ENCODE measurements at regions not wholly inside any gene's neighbourhood (a gene's known extent, or its start where the extent isn't known, plus 50 kb on each side); places are given as distances from the start of the nearest gene placed in this dataset.

DNA sequence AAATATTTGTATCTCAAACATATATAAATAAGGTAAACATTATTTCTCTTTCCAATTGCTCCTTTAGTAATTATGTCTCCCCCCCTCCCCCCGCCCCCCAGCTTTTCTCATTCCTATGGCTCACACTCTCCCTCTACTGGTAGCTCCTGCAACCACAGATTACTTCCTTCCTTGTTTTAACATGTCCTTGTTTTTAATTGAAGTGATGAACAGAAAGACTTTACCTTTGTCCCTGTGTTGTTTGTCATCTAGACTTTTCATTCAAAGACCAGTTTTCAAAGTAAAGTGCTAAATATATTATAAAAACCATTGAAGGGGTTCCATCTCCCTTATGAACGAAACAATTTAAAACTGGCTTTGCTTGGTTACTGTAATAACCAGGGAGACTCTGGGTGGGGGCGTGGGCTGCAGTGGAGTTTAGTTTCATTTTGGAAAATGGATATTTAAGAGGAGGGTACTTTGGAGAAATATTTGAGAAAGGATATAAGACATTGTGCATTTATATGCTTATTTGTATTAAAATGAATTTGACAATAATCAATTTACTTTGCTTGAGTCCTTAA, 352.9 kb downstream of the RAPGEF2 start:
- peak; percentile 51 for DNase-seq (ENCODE audit: low read depth)
- H3K4me3 ChIP-seq (ENCODE audit: low read depth, low read length) = no peak overlapping the region
- TF ChIP-seq, protein P1, sequence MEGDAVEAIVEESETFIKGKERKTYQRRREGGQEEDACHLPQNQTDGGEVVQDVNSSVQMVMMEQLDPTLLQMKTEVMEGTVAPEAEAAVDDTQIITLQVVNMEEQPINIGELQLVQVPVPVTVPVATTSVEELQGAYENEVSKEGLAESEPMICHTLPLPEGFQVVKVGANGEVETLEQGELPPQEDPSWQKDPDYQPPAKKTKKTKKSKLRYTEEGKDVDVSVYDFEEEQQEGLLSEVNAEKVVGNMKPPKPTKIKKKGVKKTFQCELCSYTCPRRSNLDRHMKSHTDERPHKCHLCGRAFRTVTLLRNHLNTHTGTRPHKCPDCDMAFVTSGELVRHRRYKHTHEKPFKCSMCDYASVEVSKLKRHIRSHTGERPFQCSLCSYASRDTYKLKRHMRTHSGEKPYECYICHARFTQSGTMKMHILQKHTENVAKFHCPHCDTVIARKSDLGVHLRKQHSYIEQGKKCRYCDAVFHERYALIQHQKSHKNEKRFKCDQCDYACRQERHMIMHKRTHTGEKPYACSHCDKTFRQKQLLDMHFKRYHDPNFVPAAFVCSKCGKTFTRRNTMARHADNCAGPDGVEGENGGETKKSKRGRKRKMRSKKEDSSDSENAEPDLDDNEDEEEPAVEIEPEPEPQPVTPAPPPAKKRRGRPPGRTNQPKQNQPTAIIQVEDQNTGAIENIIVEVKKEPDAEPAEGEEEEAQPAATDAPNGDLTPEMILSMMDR (IDR thresholded peaks at IDR 0.05; ENCODE audit: insufficient read depth, low read length) = peak; percentile 82

DNA sequence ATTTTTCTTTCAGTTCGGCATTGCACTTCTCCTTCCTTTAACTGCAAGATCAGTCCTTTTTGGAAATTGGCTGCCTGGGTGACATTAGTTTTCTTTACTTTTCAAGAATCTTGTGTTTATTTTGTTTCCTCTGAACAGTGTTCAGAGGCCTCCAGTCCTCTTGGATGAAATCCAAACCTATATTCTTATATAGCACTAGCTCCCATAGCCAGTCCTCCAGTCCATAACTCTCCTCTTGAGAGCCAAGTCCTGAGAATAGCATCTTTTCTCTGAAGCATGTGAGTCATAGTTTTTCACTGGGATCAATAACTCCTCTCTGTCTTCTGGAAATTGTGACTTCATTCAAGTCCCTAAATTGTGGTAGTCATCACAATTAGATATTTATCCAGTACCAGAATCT, 357.5 kb downstream of the RAPGEF2 start:
- H3K4me3 ChIP-seq (ENCODE audit: low read depth, low read length) = no peak overlapping the region
- no peak for DNase-seq (ENCODE audit: low read depth)
- TF ChIP-seq, protein P1 (IDR thresholded peaks at IDR 0.05; ENCODE audit: insufficient read depth, low read length) = no peak

DNA sequence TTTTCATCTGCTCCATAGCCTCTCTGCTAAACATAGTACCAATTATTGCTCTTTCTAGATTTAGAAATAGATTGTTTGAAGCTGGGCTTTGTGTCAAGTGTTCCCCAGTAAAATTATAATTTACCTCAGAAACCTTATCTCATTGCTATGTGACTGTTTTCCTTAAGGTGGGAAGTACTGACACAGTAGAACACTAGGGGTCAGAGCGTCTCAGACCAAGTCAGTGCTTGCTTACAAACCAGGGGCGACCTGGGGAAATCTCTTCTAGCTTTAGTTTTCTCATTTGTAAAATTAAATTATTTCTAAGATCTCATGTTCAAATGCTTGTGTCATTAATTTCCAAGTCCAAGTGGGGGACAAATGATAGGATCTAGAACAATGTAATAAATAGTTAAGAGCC, 360.4 kb downstream of the RAPGEF2 start:
- H3K4me3 ChIP-seq (ENCODE audit: low read depth, low read length) = no peak overlapping the region
- no peak for DNase-seq (ENCODE audit: low read depth)
- TF ChIP-seq, protein P1 (IDR thresholded peaks at IDR 0.05; ENCODE audit: insufficient read depth, low read length) = no peak

DNA sequence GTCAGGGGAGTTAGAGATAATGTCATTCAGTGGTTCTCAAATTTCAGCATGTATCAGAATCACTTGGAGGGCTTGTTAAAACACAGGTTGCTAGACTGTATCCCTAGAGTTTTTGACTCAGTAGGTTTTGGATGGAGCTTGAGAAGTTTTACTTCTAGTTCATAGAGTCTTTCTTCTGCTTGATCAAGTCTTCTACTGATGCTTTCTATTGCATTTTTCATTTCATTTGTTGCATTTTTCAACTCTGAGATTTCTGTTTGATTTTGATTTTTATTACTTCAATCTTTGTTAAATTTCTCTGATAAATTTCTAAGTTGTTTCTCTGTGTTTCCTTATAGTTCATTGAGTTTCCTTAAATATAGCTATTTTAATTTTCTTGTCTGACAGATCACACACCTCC, 361.4 kb downstream of the RAPGEF2 start:
- no peak for DNase-seq (ENCODE audit: low read depth)
- TF ChIP-seq, protein P1 (IDR thresholded peaks at IDR 0.05; ENCODE audit: insufficient read depth, low read length) = no peak

DNA sequence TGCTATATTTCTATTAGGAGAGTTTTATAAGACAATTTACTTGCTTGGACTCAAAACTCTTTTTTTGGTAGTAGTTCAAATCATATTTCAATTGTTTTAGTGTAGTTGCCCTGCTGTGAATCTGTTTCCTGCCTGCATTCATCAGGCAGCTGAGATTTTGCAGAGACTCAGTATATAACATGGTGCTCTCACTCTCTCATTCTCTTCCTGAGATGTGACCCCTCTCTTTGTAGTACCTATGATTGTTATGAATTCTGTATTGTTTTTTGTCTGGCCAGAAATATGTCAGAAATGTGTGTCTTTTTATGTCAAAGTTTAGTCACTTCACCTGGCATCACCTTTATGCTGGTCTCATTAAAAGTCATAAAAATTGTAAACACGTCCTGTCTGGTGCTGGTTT, 374.0 kb downstream of the RAPGEF2 start:
- TF ChIP-seq, protein P1 (IDR thresholded peaks at IDR 0.05; ENCODE audit: insufficient read depth, low read length) = no peak
- no peak for DNase-seq (ENCODE audit: low read depth)

More for the DNA sequence above, 361.4 kb downstream of the RAPGEF2 start:
- no peak overlapping the region for H3K4me3 ChIP-seq (ENCODE audit: low read depth, low read length)

DNA sequence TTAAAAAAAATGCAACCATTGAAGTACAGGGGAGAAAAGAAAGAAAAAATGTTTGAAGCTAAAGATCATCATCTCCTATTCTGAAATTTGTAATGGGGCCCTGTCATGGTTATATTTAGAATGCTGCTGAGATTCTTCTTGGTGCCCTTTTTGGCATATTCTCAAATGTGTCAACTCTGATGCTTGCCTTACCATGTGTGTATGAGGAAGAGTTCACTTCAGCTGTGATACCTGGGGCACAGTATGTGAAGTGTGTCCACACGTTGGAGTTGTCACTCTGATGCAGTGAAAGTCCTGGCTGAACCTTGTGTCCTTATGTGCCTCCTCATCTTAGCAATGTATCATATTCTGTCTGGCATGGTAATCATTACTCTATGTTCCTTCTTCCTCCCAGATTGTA, 377.9 kb downstream of the RAPGEF2 start:
- no peak for DNase-seq (ENCODE audit: low read depth)
- TF ChIP-seq, protein P1 (IDR thresholded peaks at IDR 0.05; ENCODE audit: insufficient read depth, low read length) = no peak
- no peak overlapping the region for H3K4me3 ChIP-seq (ENCODE audit: low read depth, low read length)

More for the DNA sequence above, 374.0 kb downstream of the RAPGEF2 start:
- no peak overlapping the region for H3K4me3 ChIP-seq (ENCODE audit: low read depth, low read length)

DNA sequence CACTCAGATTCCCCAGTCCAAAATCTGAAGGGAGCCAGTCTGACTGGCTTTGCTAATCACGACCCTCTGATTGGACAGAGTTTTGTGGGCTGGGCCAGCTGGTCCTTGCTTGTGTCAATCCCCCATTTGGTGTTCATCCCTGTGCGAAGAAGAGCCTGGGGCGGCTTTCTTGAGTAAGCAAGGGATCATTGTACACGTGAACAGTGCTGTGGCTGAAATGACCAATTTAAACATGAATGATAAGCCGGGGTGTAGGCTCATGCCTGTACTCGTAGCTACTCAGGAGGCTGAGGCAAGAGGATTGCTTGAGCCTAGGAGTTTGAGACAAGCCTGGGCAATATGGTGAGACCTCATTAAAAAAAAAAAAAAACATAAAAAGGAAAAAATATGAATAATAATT, 379.1 kb downstream of the RAPGEF2 start:
- no peak for DNase-seq (ENCODE audit: low read depth)
- TF ChIP-seq, protein P1 (IDR thresholded peaks at IDR 0.05; ENCODE audit: insufficient read depth, low read length) = no peak

More for the DNA sequence above, 379.1 kb downstream of the RAPGEF2 start:
- no peak overlapping the region for H3K4me3 ChIP-seq (ENCODE audit: low read depth, low read length)

All from fibroblast of the aortic adventitia (primary cell).